Liver (tissue), 3 donors: ENCODE measurements at regions not wholly inside any gene's neighbourhood (a gene's known extent, or its start where the extent isn't known, plus 50 kb on each side); places are given as distances from the start of the nearest gene placed in this dataset.

Source experiments
- ATF3 ChIP-seq: IDR thresholded peaks from 2 replicates; pipeline ENCODE4 v1.6.1; 2016; ENCODE audit warnings: antibody characterized with exemption
- CTCF ChIP-seq: fragments of 150-350 bp; IDR thresholded peaks from 2 replicates; pipeline ENCODE4 v1.5.1; 2017; ENCODE audit warnings: improper control_type of control experiment, low read depth, low read length; ENCODE audit not compliant: missing input control
- EGR1 ChIP-seq, 2 donors: IDR thresholded peaks; 2 replicates each; pipeline ENCODE4 v1.6.1; 2016 to 2018; ENCODE audit warnings: antibody characterized with exemption in 2 of 2, low read depth in 2 of 2
- GABPA ChIP-seq, 2 donors: IDR thresholded peaks in 1 of 2; conservative IDR thresholded peaks in 1 of 2; 2 replicates each; pipeline ENCODE4 v1.6.1; 2016; ENCODE audit warnings: antibody characterized with exemption in 2 of 2, mild to moderate bottlenecking in 1 of 2, moderate library complexity in 1 of 2
- HNF4A ChIP-seq, 2 donors: conservative IDR thresholded peaks; 2 replicates each; pipeline ENCODE4 v1.6.1; 2016; ENCODE audit warnings: antibody characterized with exemption in 2 of 2, mild to moderate bottlenecking in 2 of 2
- HNF4G ChIP-seq: IDR thresholded peaks from 2 replicates; pipeline ENCODE4 v1.6.1; 2016; ENCODE audit warnings: antibody characterized with exemption
- JUND ChIP-seq, 2 donors: IDR thresholded peaks; 2 replicates each; pipeline ENCODE4 v1.6.1; 2016; ENCODE audit warnings: antibody characterized with exemption in 2 of 2
- MAX ChIP-seq: IDR thresholded peaks from 2 replicates; pipeline ENCODE4 v1.6.1; 2016; ENCODE audit warnings: antibody characterized with exemption
- RAD21 ChIP-seq, 2 donors: IDR thresholded peaks; 2 replicates each; pipeline ENCODE4 v1.6.1; 2016; ENCODE audit warnings: antibody characterized with exemption in 2 of 2, mild to moderate bottlenecking in 2 of 2
- REST ChIP-seq: IDR thresholded peaks from 2 replicates; pipeline ENCODE4 v1.6.1; 2016; ENCODE audit warnings: antibody characterized with exemption, mild to moderate bottlenecking
- SP1 ChIP-seq: IDR thresholded peaks from 2 replicates; pipeline ENCODE4 v1.6.1; 2018; ENCODE audit warnings: antibody characterized with exemption, mild to moderate bottlenecking
- TAF1 ChIP-seq: conservative IDR thresholded peaks from 2 replicates; pipeline ENCODE4 v1.6.1; 2016; ENCODE audit warnings: antibody characterized with exemption, mild to moderate bottlenecking
- YY1 ChIP-seq: IDR thresholded peaks from 2 replicates; pipeline ENCODE4 v1.6.1; 2016; ENCODE audit warnings: antibody characterized with exemption, mild to moderate bottlenecking
- ZBTB33 ChIP-seq: IDR thresholded peaks from 2 replicates; pipeline ENCODE4 v1.6.1; 2016; ENCODE audit warnings: antibody characterized with exemption
- donor health status: healthy.
- donor health status: healthy.

- TF ChIP-seq CTCF = no peak
- TF ChIP-seq RAD21 (IDR thresholded peaks at IDR 0.05) = no peak
- no peak for TF ChIP-seq HNF4A (conservative IDR thresholded peaks at IDR 0.05)
- no peak for TF ChIP-seq ATF3
- no peak for TF ChIP-seq MAX
- TF ChIP-seq YY1 = no peak
- no peak for TF ChIP-seq TAF1
- no peak for TF ChIP-seq REST
- no peak for TF ChIP-seq ZBTB33
- TF ChIP-seq SP1 = no peak
- TF ChIP-seq JUND (IDR thresholded peaks at IDR 0.05) = no peak
- TF ChIP-seq HNF4G = no peak
- TF ChIP-seq EGR1 (IDR thresholded peaks at IDR 0.05; ENCODE audit: low read depth in 2 of 2) = no peak
- TF ChIP-seq GABPA (IDR thresholded peaks at IDR 0.05 in 1 of 2, conservative IDR thresholded peaks at IDR 0.05 in 1 of 2) = no peak
Observed at GRCh38 chr4:79132826-79133225, 193.0 kb downstream of the NAA11 start.
